HG02763 (cell line): ENCODE measurements at regions not wholly inside any gene's neighbourhood (a gene's known extent, or its start where the extent isn't known, plus 50 kb on each side); places are given as distances from the start of the nearest gene placed in this dataset.
"Not testable (repeated sequence)": the region's sequence is repeated elsewhere in the genome, so short reads cannot be mapped to it uniquely, and the experiment has no call there.

Experiments used
- ATAC-seq: cut with Tn5 transposase; IDR thresholded peaks from one replicate; pipeline ENCODE4 v1.9.1; 2021; ENCODE audit warnings: mild to moderate bottlenecking, moderate library complexity; ENCODE audit not compliant: unreplicated experiment

- ATAC-seq = no peak
Measured at GRCh38 chr18:43793910-43794309, 516.6 kb upstream of the SYT4 start.

GRCh38 chr18:43794363-43794762 is 517.1 kb upstream of the SYT4 start:
- ATAC-seq = no peak

- ATAC-seq = no peak
Measured at GRCh38 chr18:43797347-43797746, 520.1 kb upstream of the SYT4 start.

- ATAC-seq = no peak
Measured at GRCh38 chr18:43800584-43800983, 523.3 kb upstream of the SYT4 start.

GRCh38 chr18:43805646-43806194 is 528.4 kb upstream of the SYT4 start:
- no peak for ATAC-seq

- ATAC-seq = no peak
Measured at GRCh38 chr18:43812627-43813026, 535.3 kb upstream of the SYT4 start.

- ATAC-seq = no peak
Measured at GRCh38 chr18:43819397-43819796, 542.1 kb upstream of the SYT4 start.

GRCh38 chr18:43819873-43820272 is 542.6 kb upstream of the SYT4 start:
- ATAC-seq = no peak

- ATAC-seq = no peak
Measured at GRCh38 chr18:43825768-43826167, 548.5 kb upstream of the SYT4 start.

- ATAC-seq = no peak
Measured at GRCh38 chr18:43826215-43826614, 548.9 kb upstream of the SYT4 start.

- no peak for ATAC-seq
Measured at GRCh38 chr18:43827311-43827710, 550.0 kb upstream of the SYT4 start.

GRCh38 chr18:43830303-43830702 is 553.0 kb upstream of the SYT4 start:
- no peak for ATAC-seq

- ATAC-seq = no peak
Measured at GRCh38 chr18:43830947-43831346, 553.7 kb upstream of the SYT4 start.

- no peak for ATAC-seq
Measured at GRCh38 chr18:43846299-43846698, 569.0 kb upstream of the SYT4 start.

- no peak for ATAC-seq
Measured at GRCh38 chr18:43847164-43848091, 570.1 kb upstream of the SYT4 start.

- not testable (repeated sequence) for ATAC-seq
Measured at GRCh38 chr18:43849831-43850230, 572.5 kb upstream of the SYT4 start.

- no peak for ATAC-seq
Measured at GRCh38 chr18:43855376-43855775, 578.1 kb upstream of the SYT4 start.

GRCh38 chr18:43863180-43863579 is 585.9 kb upstream of the SYT4 start:
- ATAC-seq = no peak

GRCh38 chr18:43866696-43867095 is 589.4 kb upstream of the SYT4 start:
- no peak for ATAC-seq

- no peak for ATAC-seq
Measured at GRCh38 chr18:43868497-43868995, 591.3 kb upstream of the SYT4 start.

- no peak for ATAC-seq
Measured at GRCh38 chr18:43869451-43870008, 592.2 kb upstream of the SYT4 start.

GRCh38 chr18:43870626-43871025 is 593.3 kb upstream of the SYT4 start:
- ATAC-seq = no peak
